ENCODE measurements at regions not wholly inside any gene's neighbourhood (a gene's known extent, or its start where the extent isn't known, plus 50 kb on each side); places are given as distances from the start of the nearest gene placed in this dataset.
"Not testable (repeated sequence)": the region's sequence is repeated elsewhere in the genome, so short reads cannot be mapped to it uniquely, and the experiment has no call there.

DNA sequence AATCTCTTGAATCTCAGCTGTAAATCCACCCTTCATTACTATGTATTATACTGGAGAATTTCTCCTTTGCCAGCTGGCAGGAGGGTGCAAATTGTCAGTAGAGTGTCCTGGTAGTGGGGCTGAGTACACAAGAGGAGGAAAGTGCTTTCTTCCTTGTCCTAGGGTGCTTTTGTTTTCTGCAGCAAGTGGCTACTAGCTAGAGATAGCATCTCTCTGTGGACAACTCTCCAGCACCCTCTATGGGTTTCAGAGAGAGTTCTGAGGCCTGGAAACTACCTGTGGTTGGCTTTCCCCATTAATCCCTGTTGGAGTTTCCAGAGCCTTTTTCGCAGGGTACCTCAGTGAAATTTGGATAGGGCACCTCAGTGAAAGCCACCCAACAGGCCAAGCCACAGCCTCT is 422.5 kb upstream of the RGS17 start:
- no peak for DNase-seq (ENCODE audit: low spot score)

DNA sequence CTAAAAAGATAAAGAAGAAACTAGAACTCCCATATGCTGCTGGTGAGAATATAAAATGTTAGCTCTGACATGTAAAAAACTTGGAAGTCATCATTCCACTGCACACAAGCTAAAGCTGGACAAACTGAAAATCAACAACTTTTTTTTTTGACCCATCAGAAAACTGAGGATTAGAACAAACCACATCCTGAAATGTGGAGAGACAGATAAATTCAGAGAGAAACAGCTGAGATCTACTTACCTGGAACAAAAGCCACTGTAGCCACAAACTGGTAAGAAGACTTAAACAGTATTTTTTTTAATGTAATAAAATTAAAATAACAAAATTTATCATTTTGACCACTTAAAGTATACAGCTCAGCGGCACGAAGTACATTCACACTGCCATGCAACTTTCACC is 408.5 kb upstream of the RGS17 start:
- no peak for DNase-seq (ENCODE audit: low spot score)

DNA sequence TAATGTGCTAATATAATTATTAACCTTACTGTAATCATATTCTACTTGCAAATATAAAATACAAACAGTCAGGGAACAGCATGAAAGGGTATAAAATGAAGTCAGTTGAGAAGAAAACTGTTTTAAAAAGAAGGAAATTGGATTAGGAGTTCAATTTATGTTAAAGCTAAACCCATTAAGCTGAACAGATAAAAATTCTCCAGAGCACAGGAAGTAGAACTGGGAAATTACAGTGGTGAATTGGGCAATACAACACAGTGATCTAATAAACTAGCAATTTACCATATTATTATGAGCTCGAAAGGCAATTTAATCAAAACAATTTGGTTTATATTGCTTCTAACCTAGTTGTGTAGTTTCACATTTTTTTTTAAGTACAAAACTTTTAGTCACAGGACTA is 407.4 kb upstream of the RGS17 start:
- DNase-seq (ENCODE audit: low spot score) = no peak

DNA sequence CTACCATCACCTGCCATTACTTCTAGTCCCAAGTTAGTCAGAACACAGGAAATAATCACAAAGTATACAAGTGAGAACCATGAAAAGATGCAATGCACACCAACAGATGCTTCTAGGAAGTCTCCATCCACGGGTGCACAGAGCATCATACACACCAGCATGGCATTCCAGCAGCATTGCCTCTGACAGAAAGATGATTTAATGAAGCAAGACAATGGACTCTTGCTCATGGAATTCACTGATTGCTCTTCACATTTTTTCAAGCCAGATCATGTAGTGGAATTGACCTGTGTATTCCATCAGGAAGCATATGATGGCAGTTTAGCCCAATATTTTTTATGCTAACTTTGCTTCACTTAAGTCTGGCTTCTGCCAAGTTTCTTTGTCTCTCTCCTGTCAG is 406.3 kb upstream of the RGS17 start:
- DNase-seq (ENCODE audit: low spot score) = no peak

DNA sequence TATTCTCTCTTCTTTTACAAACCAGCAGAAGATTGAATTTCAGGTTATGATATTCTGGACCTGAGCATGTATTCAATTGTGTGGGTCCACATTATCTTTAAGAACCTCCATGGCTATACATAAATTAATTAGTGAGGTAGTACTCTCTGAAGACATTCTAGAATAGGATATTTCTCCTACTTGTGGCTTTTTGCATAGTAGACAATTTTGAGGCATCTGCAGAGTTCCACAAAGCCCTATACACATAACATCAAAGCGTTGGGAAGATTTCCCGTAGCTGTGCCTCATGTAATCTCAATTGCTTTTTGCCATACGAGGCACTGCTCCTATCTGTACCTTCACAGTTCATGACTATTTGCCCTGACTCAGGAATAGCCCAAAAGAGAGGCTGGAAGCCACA is 395.4 kb upstream of the RGS17 start:
- DNase-seq (ENCODE audit: low spot score) = no peak

GRCh38 chr6:153525998-153526397 is 394.9 kb upstream of the RGS17 start:
- DNase-seq (ENCODE audit: low spot score) = no peak

- no peak for DNase-seq (ENCODE audit: low spot score)
Observed at GRCh38 chr6:153523390-153523789, 392.3 kb upstream of the RGS17 start.

- DNase-seq (ENCODE audit: low spot score) = no peak
Observed at GRCh38 chr6:153511896-153512496, 380.9 kb upstream of the RGS17 start.

- DNase-seq (ENCODE audit: low spot score) = no peak
Observed at GRCh38 chr6:153503810-153504209, 372.7 kb upstream of the RGS17 start.

GRCh38 chr6:153493501-153493900 is 362.4 kb upstream of the RGS17 start:
- no peak for DNase-seq (ENCODE audit: low spot score)

DNA sequence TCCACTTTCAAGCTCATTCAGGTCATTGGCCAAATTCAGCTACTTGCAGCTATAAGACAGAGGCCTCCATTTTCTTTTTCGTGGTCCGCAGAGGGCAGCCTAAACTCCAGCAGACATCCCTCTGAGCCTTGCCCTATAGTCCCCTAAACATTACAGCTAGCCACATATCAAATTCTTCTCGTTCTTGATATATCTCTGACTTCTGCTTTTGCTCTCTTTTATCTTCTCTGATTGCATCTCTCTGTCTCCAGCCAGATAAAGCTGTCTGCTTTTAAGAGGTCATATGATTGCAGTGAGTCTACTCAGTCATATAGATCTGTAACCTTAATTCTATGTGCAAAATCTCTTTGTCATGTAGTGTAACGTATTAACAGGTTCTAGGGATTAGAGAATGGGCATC is 358.4 kb upstream of the RGS17 start:
- no peak for DNase-seq (ENCODE audit: low spot score)

- DNase-seq (ENCODE audit: low spot score) = no peak
Observed at GRCh38 chr6:153488267-153488666, 357.2 kb upstream of the RGS17 start.

DNA sequence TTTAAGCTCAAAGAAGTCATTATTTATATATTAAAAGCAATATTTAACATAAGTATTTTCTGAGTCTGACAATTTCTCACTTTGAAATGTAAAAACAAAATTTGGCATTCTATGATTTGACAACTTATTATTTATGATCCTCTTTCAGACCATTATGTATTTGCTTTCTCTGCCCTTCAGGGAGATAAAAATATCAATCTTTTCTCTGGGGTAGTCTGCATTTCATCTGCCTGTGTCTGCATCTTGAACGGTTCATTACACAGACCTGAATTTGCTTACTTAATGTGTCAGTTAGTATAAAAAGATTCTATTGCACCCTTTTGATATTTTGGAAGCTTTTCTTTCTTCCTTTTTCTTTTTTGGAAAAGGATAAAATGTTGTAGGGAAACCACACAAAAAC is 354.0 kb upstream of the RGS17 start:
- DNase-seq (ENCODE audit: low spot score) = no peak

GRCh38 chr6:153484056-153484455 is 353.0 kb upstream of the RGS17 start:
- DNase-seq (ENCODE audit: low spot score) = no peak

DNA sequence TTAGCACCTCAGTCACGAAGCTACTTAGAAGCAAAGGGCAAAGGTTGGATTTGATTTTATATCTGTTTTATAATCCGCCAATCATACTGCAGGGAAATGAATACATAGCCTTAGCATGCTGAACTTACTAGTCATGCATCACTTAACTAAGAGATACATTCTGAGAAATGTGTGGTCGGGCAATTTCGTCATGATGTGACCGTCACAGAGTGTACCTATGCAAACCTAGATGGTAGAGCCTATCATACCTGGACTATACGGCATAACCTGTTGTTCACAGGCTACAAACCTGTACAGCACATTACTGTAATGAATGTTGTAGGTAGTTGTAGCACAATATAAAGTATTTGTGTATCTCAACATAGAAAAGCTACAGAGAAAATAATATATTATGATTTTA is 345.2 kb upstream of the RGS17 start:
- no peak for DNase-seq (ENCODE audit: low spot score)

DNA sequence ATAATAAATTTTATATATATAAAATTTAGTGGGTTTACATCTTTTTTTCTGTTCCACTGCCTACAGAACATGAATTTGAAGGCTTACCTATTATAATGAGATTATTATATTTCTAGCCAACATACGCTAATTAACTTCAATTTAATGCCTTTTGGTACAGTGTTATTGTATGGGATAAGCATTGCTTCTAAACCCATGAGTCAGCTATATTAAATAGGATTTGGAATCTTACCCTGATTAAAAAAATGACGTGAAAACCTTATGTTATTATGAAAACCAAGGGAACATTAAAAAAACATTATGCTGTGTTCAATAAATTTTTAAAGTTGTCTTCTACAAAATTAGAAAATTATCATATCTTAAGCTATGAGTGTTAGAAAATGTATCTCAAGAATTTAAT is 334.0 kb upstream of the RGS17 start:
- DNase-seq (ENCODE audit: low spot score) = no peak

DNA sequence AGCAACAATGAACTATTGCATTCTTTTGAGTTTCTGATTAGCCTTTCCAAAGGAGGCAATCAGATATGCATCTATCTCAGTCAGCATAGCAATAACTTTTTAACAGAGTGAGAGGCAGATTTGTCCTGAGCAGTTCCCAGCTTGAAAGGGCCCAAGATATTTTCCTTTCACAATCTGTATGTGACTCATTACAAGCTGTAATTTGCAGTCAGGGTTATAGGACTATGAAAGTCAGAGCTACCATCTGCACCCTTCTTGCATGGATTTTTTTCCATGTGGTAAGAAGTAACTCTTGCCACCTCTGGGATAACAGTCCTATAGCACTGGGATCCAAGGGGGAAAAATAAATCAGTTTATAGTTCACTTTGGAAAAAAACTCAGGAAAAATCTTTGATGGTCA is 318.2 kb upstream of the RGS17 start:
- DNase-seq (ENCODE audit: low spot score) = no peak

GRCh38 chr6:153442749-153443148 is 311.7 kb upstream of the RGS17 start:
- DNase-seq (ENCODE audit: low spot score) = not testable (repeated sequence)

GRCh38 chr6:153442096-153442495 is 311.0 kb upstream of the RGS17 start:
- no peak for DNase-seq (ENCODE audit: low spot score)

- no peak for DNase-seq (ENCODE audit: low spot score)
Observed at GRCh38 chr6:153437193-153437592, 306.1 kb upstream of the RGS17 start.

DNA sequence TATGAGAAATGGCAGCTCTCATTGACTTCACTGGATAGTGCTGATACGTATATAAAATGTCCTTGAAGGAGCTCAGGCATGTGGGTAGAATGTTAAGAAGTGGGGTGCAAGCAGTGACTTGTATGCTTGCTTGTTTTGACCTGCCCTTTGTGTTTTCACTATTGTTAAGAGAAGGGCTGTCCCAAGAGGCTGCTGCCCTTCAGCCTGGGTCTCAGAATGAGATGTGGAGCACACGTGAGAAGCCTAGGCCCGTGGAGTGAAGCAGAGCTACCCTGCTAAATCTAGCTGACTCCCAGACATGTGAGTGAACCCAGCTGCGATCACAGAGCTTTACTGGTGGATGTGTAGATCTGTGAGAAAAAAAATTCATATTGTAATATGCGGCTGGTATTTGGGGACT is 305.3 kb upstream of the RGS17 start:
- DNase-seq (ENCODE audit: low spot score) = no peak

GRCh38 chr6:153435787-153436186 is 304.7 kb upstream of the RGS17 start:
- DNase-seq (ENCODE audit: low spot score) = no peak

DNA sequence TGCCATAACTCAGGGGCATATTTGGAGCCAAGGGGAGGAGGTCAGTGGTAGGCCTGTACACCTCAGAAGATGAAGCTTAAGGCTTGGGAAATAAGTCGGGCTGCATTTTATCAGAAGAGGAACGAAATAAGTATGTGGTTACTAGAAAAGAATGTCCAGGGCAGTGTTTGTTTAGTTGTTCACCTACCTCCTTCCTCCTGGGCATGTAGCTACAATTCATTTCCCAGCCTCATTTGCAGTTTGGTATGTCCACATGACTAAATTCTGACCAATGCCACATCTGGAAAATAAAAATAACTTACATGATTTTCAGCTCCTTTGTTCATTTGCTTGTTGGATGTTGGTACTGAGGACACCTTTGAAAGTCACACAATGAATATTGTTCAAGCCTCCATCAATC is 294.5 kb upstream of the RGS17 start:
- DNase-seq (ENCODE audit: low spot score) = no peak

- no peak for DNase-seq (ENCODE audit: low spot score)
Observed at GRCh38 chr6:153424719-153425400, 293.8 kb upstream of the RGS17 start.

All from ecto neural progenitor cell (in vitro differentiated cells).